ENCODE measurements at regions not wholly inside any gene's neighbourhood (a gene's known extent, or its start where the extent isn't known, plus 50 kb on each side); places are given as distances from the start of the nearest gene placed in this dataset.

DNA sequence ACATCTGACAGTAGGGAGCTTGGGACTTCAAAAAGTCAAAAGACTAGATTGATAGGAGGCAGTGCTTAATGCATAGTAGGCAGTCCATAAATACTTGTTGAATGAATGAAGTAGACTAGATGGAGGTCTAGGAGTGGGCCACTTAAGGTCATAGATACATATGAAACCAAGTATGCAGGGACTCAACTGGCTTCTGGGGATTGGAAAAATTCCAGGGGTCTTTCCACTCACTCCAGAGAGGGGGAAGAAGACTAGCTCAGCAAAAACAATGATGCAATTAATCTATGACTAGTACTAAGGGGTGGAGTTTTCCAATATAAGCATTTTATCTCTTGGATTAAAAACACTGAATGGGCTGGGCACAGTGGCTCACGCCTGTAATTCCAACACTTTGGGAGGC, 298.3 kb upstream of the XYLT1 start:
- TF ChIP-seq SUZ12 (IDR thresholded peaks at IDR 0.05; ENCODE audit: extremely low read depth, insufficient read depth, insufficient read length) = no peak
- TF ChIP-seq YY1 (IDR thresholded peaks at IDR 0.05; ENCODE audit: insufficient read depth, insufficient read length) = no peak
- TF ChIP-seq ZNF274 (IDR thresholded peaks at IDR 0.05; ENCODE audit: low read depth, low read length) = no peak
